Stimulated activated CD4-positive, alpha-beta T cell treated with anti-CD3 and anti-CD28 coated beads, Interleukin-1b, Interleukin-23, amount 100 ng/mL, for 24 hours (primary cell): ENCODE measurements at regions not wholly inside any gene's neighbourhood (a gene's known extent, or its start where the extent isn't known, plus 50 kb on each side); places are given as distances from the start of the nearest gene placed in this dataset.

Source experiments
- DNase-seq, 4 experiments: peaks; one replicate each; pipeline ENCODE4 v3.0.0-alpha.2; 2020; ENCODE audit warnings: low read depth in 4 of 4, low spot score in 1 of 4

- no peak for DNase-seq
Observed at GRCh38 chr13:103805771-103806170, 739.6 kb upstream of the SLC10A2 start.

DNA sequence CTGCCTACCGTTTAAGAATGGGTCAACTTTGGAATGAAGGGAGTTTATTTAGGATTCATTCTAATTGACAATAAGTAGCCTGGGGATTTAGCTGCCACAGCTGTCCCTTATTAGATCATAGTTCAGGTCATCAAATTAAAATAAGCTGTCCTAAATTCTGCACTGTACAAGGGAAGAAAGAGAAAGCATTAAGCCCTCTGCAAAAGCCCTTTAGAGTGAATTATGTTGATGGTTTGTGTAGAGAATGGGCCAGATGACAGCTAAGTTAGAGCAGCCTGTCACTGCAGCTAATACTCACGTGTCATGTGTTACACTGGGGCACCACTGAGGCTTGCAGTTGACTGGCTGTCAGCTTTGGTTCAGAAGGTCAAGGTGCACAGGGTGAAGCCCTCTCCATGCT is 737.1 kb upstream of the SLC10A2 start:
- DNase-seq, result no peak

- no peak for DNase-seq
Observed at GRCh38 chr13:103799028-103799427, 732.8 kb upstream of the SLC10A2 start.

GRCh38 chr13:103795892-103796478 is 729.8 kb upstream of the SLC10A2 start:
- no peak for DNase-seq

GRCh38 chr13:103794526-103794925 is 728.3 kb upstream of the SLC10A2 start:
- DNase-seq, result no peak

DNA sequence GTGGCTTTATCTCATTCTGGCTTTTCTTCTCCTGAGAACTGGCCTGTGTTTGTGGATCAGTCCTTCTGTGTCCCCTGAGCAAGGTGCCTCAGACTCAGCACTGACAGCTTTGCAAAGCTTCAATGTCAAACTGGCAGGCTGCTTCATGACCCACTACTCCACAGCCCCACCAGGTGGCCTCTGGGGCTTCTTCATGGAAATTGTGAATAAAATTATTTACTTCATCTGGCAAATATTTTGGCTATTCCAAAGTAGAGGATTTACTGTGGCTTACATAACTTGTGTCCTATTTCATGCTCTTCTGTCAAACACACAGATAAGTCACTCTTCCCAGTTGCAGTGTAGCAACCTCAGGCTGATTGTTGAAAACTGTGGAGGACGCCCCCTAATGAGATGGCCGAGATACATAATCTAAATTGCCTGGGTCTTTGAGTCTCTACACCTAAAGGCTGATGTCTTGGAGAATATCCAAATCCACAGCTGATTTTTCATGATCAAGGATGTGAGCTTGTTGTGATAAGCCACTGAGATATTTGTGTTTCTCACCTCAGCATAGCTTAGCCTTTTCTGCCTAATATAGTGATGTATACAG is 721.9 kb upstream of the SLC10A2 start:
- no peak for DNase-seq

- DNase-seq, result no peak
Observed at GRCh38 chr13:103772576-103772975, 706.4 kb upstream of the SLC10A2 start.

- DNase-seq, result no peak
Observed at GRCh38 chr13:103762523-103762922, 696.3 kb upstream of the SLC10A2 start.

DNA sequence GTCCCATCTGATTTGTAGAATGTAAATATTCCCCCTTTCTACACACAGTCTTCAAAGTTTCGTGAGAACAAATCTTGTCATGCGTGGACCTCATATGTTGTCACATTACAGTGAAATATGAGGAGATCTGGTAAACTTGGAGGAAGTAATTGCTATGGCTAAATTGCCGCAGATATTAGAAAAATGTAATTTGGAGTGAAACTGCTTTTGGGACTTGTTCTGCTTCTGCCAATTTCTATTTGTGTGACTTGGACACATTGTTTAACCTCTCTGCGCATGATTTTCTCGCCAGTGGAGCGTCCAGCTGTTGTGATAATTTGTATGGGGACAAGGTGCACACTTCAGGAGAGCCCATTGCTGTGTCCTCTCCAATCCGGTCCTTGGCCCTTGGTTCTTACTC is 693.1 kb upstream of the SLC10A2 start:
- DNase-seq, result no peak

- no peak for DNase-seq
Observed at GRCh38 chr13:103758222-103758621, 692.0 kb upstream of the SLC10A2 start.

GRCh38 chr13:103757361-103757760 is 691.1 kb upstream of the SLC10A2 start:
- no peak for DNase-seq

GRCh38 chr13:103754783-103755182 is 688.6 kb upstream of the SLC10A2 start:
- DNase-seq, result no peak

DNA sequence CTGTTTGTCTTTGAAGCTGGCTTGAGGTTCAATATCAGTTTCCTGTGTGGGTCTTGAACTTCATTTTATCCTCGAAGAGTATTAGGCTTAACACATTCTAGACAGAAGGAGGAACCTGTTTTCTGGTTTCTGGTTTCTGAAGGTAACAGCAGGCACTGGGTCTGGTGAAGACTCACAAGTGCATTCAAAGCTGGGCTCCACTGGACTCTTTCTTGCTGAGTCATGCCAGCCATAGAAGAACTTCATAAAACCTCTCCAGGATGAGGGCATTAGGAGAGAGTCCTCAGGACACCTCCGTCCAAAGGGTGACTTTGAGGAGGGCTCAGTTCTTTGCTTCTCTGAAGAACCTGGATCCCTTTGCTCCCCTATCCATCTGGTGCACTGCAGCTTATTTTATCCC is 668.6 kb upstream of the SLC10A2 start:
- no peak for DNase-seq

- DNase-seq, result no peak
Observed at GRCh38 chr13:103731959-103732358, 665.7 kb upstream of the SLC10A2 start.

DNA sequence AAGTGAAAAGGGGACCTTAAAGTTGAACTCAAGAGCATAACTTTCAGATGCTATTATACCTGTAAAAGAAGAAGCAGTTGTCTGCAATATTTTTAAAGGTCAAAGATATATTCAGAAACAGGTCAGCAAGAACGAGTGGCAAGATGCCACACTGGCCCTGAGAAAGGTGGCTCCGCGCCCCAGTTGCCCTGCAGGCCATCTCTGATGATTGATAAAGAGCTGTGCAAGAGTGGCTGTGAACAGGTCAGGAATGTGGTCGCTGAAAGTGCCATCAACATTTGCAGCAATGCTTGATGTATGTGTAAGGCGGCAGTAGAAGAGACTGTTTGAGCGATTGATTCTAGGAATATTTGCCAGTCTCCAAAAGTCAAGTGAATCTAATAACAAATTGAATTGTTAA is 664.2 kb upstream of the SLC10A2 start:
- no peak for DNase-seq

- DNase-seq, result no peak
Observed at GRCh38 chr13:103726808-103727207, 660.6 kb upstream of the SLC10A2 start.

GRCh38 chr13:103716718-103717117 is 650.5 kb upstream of the SLC10A2 start:
- DNase-seq, result no peak

- DNase-seq, result no peak
Observed at GRCh38 chr13:103715335-103715734, 649.1 kb upstream of the SLC10A2 start.

DNA sequence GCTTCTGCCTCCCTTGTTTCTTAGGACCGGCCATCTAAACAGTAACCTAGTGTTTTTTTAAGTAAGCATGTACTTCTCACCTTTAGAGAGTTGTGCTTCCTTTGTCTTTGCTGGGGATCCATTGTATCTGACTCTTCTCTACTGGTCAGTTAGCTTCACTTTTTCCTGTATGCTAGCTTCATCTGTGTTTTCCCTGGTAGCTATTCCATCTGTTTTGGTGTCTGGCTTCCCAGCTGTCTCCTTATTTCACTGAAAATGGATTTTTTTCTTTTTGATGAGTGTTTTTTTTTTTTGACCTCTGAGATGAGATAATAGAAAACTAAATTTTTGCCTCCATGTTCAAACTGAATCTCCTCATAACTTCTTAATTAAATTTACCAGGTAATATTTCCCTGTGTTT is 637.0 kb upstream of the SLC10A2 start:
- DNase-seq, result no peak

GRCh38 chr13:103698000-103698399 is 631.8 kb upstream of the SLC10A2 start:
- no peak for DNase-seq

DNA sequence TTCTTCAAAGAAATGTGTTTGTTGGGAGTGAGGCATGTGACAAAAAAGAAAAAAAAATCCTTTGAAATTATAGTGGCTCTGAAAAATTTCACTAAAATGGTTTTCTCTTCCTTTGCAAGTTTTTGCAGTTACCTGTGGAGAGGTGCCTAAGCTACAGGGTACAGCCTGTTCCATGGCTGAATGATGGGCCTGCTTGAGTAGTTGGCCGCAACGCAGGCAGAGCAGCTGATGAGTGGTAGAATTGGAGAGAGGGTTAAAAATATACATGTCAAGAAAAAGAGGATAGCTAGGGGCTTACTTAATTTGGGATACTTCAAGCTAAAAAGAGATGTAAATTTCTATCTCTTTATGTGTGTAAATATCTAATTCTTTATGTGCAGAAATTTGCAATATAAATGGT is 629.1 kb upstream of the SLC10A2 start:
- no peak for DNase-seq

GRCh38 chr13:103694471-103694870 is 628.3 kb upstream of the SLC10A2 start:
- no peak for DNase-seq

DNA sequence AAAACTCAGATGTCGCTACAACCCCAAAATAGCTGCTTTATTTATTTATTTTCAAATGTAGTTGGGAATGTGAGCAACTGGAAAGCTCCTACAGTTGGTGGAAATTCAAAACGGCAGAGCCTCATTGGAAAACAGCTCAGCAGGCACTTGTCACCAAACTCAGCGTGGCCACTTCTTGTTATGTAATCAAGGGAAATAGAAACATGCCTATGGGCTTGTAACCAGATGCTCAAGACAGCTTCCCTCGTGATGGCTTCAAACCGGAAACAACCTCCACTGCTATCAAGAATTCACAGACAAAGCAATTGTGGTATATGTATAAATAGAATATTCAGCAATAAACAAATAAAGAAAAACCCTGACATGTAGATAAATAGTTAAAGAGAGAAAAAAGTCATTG is 627.8 kb upstream of the SLC10A2 start:
- no peak for DNase-seq
